ENCODE measurements at regions not wholly inside any gene's neighbourhood (a gene's known extent, or its start where the extent isn't known, plus 50 kb on each side); places are given as distances from the start of the nearest gene placed in this dataset.

DNA sequence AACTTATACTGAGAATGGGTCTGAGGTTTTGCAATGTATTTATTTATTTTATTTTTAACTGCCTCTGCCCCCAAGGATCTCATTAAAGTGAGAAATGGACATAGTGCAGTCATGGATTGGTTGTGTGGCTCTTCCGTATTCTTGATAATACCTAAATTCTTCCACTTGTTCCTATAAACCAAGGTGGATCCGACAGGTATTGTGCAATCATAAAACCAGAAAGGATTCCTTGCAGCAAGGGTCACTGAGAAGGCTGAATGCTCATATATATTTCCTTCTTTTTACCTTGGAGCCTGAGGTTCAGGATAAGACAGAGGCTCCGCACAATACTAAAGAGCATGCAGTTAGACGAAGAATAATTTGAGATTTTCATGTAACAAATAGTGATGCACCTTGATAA is 826.0 kb upstream of the SOX11 start:
- no peaks in the 10 kb centered on the region for H3K4me1 ChIP-seq (ENCODE audit: low read length)
- TF ChIP-seq, protein P1, sequence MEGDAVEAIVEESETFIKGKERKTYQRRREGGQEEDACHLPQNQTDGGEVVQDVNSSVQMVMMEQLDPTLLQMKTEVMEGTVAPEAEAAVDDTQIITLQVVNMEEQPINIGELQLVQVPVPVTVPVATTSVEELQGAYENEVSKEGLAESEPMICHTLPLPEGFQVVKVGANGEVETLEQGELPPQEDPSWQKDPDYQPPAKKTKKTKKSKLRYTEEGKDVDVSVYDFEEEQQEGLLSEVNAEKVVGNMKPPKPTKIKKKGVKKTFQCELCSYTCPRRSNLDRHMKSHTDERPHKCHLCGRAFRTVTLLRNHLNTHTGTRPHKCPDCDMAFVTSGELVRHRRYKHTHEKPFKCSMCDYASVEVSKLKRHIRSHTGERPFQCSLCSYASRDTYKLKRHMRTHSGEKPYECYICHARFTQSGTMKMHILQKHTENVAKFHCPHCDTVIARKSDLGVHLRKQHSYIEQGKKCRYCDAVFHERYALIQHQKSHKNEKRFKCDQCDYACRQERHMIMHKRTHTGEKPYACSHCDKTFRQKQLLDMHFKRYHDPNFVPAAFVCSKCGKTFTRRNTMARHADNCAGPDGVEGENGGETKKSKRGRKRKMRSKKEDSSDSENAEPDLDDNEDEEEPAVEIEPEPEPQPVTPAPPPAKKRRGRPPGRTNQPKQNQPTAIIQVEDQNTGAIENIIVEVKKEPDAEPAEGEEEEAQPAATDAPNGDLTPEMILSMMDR (IDR thresholded peaks at IDR 0.05; ENCODE audit: low read depth, low read length): no peak
- H2AFZ ChIP-seq (ENCODE audit: low read depth, low read length): no peak overlapping the region
- no peak overlapping the region for H3K4me3 ChIP-seq (ENCODE audit: low read length)
- H3K79me2 ChIP-seq (ENCODE audit: low read length): no peaks in the 10 kb centered on the region
- H3K27ac ChIP-seq (ENCODE audit: low read length): no peak overlapping the region
- no peaks in the 10 kb centered on the region for H4K20me1 ChIP-seq (ENCODE audit: insufficient read depth, low read length)
- no peak overlapping the region for H3K9ac ChIP-seq (ENCODE audit: low read length)
- H3K27me3 ChIP-seq (ENCODE audit: low read depth, low read length): no peaks in the 10 kb centered on the region
- H3K9me3 ChIP-seq (ENCODE audit: insufficient read depth, low read length): no peaks in the 10 kb centered on the region
- H3K4me2 ChIP-seq (ENCODE audit: low read length): no peak overlapping the region
- no peaks in the 10 kb centered on the region for H3K36me3 ChIP-seq (replicated peaks; ENCODE audit: low read depth, low read length)

- H3K9ac ChIP-seq (ENCODE audit: low read length): no peak overlapping the region
- no peaks in the 10 kb centered on the region for H3K27me3 ChIP-seq (ENCODE audit: low read depth, low read length)
- H3K79me2 ChIP-seq (ENCODE audit: low read length): no peaks in the 10 kb centered on the region
- H2AFZ ChIP-seq (ENCODE audit: low read depth, low read length): no peak overlapping the region
- no peak overlapping the region for H3K4me2 ChIP-seq (ENCODE audit: low read length)
- no peaks in the 10 kb centered on the region for H3K9me3 ChIP-seq (ENCODE audit: insufficient read depth, low read length)
- H3K4me3 ChIP-seq (ENCODE audit: low read length): no peak overlapping the region
- TF ChIP-seq, protein P1 (IDR thresholded peaks at IDR 0.05; ENCODE audit: low read depth, low read length): no peak
- no peak for TF ChIP-seq EZH2phosphoT487 (IDR thresholded peaks at IDR 0.05; ENCODE audit: low read depth)
- no peak overlapping the region for H3K27ac ChIP-seq (ENCODE audit: low read length)
- no peaks in the 10 kb centered on the region for H4K20me1 ChIP-seq (ENCODE audit: insufficient read depth, low read length)
- H3K36me3 ChIP-seq (replicated peaks; ENCODE audit: low read depth, low read length): no peaks in the 10 kb centered on the region
- no peaks in the 10 kb centered on the region for H3K4me1 ChIP-seq (ENCODE audit: low read length)
These were observed 823.7 kb upstream of the SOX11 start for GRCh38 chr2:4868466-4868865.

- no peak for TF ChIP-seq EZH2phosphoT487 (IDR thresholded peaks at IDR 0.05; ENCODE audit: low read depth)
- TF ChIP-seq, protein P1 (IDR thresholded peaks at IDR 0.05; ENCODE audit: low read depth, low read length): no peak
- no peaks in the 10 kb centered on the region for H3K9me3 ChIP-seq (ENCODE audit: insufficient read depth, low read length)
- no peak overlapping the region for H3K9ac ChIP-seq (ENCODE audit: low read length)
- H3K4me2 ChIP-seq (ENCODE audit: low read length): no peak overlapping the region
- H3K4me3 ChIP-seq (ENCODE audit: low read length): no peak overlapping the region
- no peaks in the 10 kb centered on the region for H3K36me3 ChIP-seq (replicated peaks; ENCODE audit: low read depth, low read length)
- H3K79me2 ChIP-seq (ENCODE audit: low read length): no peaks in the 10 kb centered on the region
- H3K4me1 ChIP-seq (ENCODE audit: low read length): no peaks in the 10 kb centered on the region
- no peaks in the 10 kb centered on the region for H4K20me1 ChIP-seq (ENCODE audit: insufficient read depth, low read length)
- no peaks in the 10 kb centered on the region for H3K27me3 ChIP-seq (ENCODE audit: low read depth, low read length)
- no peak overlapping the region for H2AFZ ChIP-seq (ENCODE audit: low read depth, low read length)
- no peak overlapping the region for H3K27ac ChIP-seq (ENCODE audit: low read length)
These were observed 823.0 kb upstream of the SOX11 start for GRCh38 chr2:4869154-4869553.

DNA sequence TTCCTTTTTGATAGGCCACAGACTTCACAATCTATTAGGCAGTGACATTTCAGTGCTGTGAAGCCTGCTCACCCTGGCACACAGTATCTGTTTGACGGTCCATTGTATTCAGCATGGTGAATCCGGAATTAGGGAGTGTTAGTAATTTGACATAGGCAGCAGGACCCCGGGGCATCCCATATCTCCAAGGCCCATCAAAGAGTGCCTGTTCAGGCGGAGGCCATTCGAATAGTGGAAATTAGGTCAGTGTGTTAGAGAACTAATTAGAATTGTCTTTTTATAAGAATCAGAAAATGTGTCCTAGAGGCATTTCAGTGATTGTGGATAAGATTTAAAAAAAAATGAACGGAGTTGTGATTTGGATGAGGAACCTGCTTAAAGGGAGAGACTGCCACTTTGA is 818.8 kb upstream of the SOX11 start:
- Histone ChIP-seq H3K79me2 (ENCODE audit: low read length) (no peaks in the 10 kb centered on the region), H4K20me1 (ENCODE audit: insufficient read depth, low read length) (no peaks in the 10 kb centered on the region), H3K27me3 (ENCODE audit: low read depth, low read length) (no peaks in the 10 kb centered on the region), H2AFZ (ENCODE audit: low read depth, low read length) (no peak overlapping the region), H3K27ac (ENCODE audit: low read length) (no peak overlapping the region), H3K4me2 (ENCODE audit: low read length) (no peak overlapping the region), H3K36me3 (replicated peaks; ENCODE audit: low read depth, low read length) (no peaks in the 10 kb centered on the region), H3K9ac (ENCODE audit: low read length) (no peak overlapping the region), H3K4me1 (ENCODE audit: low read length) (no peaks in the 10 kb centered on the region), H3K9me3 (ENCODE audit: insufficient read depth, low read length) (no peaks in the 10 kb centered on the region), H3K4me3 (ENCODE audit: low read length) (no peak overlapping the region)
- TF ChIP-seq, protein P1 (IDR thresholded peaks at IDR 0.05; ENCODE audit: low read depth, low read length): no peak
- TF ChIP-seq EZH2phosphoT487 (IDR thresholded peaks at IDR 0.05; ENCODE audit: low read depth): no peak

Data from OCI-LY3 (cell line).